ENCODE measurements at regions not wholly inside any gene's neighbourhood (a gene's known extent, or its start where the extent isn't known, plus 50 kb on each side); places are given as distances from the start of the nearest gene placed in this dataset.
A peak's percentile ranks its signal among the peaks of the same experiment; 100 is the strongest.
"Not testable (repeated sequence)": the region's sequence is repeated elsewhere in the genome, so short reads cannot be mapped to it uniquely, and the experiment has no call there.

- no peak for DNase-seq
- in situ Hi-C loops (cut with HindIII; ENCODE audit: low pct_ligation_motif_present, low pct_unique_long_range_greater_than_20kb, low sequenced_read_pairs), result no loop called here
These were observed 558.4 kb upstream of the ST8SIA4 start for GRCh38 chr5:101461455-101461854.

- in situ Hi-C loops (cut with HindIII; ENCODE audit: low pct_ligation_motif_present, low pct_unique_long_range_greater_than_20kb, low sequenced_read_pairs), result no loop called here
These were observed 555.5 kb upstream of the ST8SIA4 start for GRCh38 chr5:101458587-101458986.

GRCh38 chr5:101455851-101456250 lies 552.8 kb upstream of the ST8SIA4 start:
- no peak for DNase-seq
- in situ Hi-C loops (cut with HindIII; ENCODE audit: low pct_ligation_motif_present, low pct_unique_long_range_greater_than_20kb, low sequenced_read_pairs), result no loop called here

More at GRCh38 chr5:101458587-101458986, 555.5 kb upstream of the ST8SIA4 start:
- DNase-seq, result no peak

- in situ Hi-C loops (cut with HindIII; ENCODE audit: low pct_ligation_motif_present, low pct_unique_long_range_greater_than_20kb, low sequenced_read_pairs), result no loop called here
These were observed 552.0 kb upstream of the ST8SIA4 start for GRCh38 chr5:101455048-101455447.

GRCh38 chr5:101442281-101442680 lies 539.2 kb upstream of the ST8SIA4 start:
- in situ Hi-C loops (cut with HindIII; ENCODE audit: low pct_ligation_motif_present, low pct_unique_long_range_greater_than_20kb, low sequenced_read_pairs); DNase-seq: not testable (repeated sequence)

More at GRCh38 chr5:101455048-101455447, 552.0 kb upstream of the ST8SIA4 start:
- no peak for DNase-seq

- in situ Hi-C loops (cut with HindIII; ENCODE audit: low pct_ligation_motif_present, low pct_unique_long_range_greater_than_20kb, low sequenced_read_pairs), result no loop called here
- no peak for DNase-seq
These were observed 537.1 kb upstream of the ST8SIA4 start for GRCh38 chr5:101440173-101440572.

- in situ Hi-C loops (cut with HindIII; ENCODE audit: low pct_ligation_motif_present, low pct_unique_long_range_greater_than_20kb, low sequenced_read_pairs), result no loop called here
These were observed 534.3 kb upstream of the ST8SIA4 start for GRCh38 chr5:101437351-101437750.

GRCh38 chr5:101435768-101436167 lies 532.7 kb upstream of the ST8SIA4 start:
- in situ Hi-C loops (cut with HindIII; ENCODE audit: low pct_ligation_motif_present, low pct_unique_long_range_greater_than_20kb, low sequenced_read_pairs), result no loop called here
- no peak for DNase-seq

More at GRCh38 chr5:101437351-101437750, 534.3 kb upstream of the ST8SIA4 start:
- DNase-seq, result no peak

- no peak for DNase-seq
- in situ Hi-C loops (cut with HindIII; ENCODE audit: low pct_ligation_motif_present, low pct_unique_long_range_greater_than_20kb, low sequenced_read_pairs), result no loop called here
These were observed 528.1 kb upstream of the ST8SIA4 start for GRCh38 chr5:101431201-101431600.

GRCh38 chr5:101430551-101430950 lies 527.5 kb upstream of the ST8SIA4 start:
- in situ Hi-C loops (cut with HindIII; ENCODE audit: low pct_ligation_motif_present, low pct_unique_long_range_greater_than_20kb, low sequenced_read_pairs), result no loop called here

GRCh38 chr5:101429241-101429640 lies 526.2 kb upstream of the ST8SIA4 start:
- in situ Hi-C loops (cut with HindIII; ENCODE audit: low pct_ligation_motif_present, low pct_unique_long_range_greater_than_20kb, low sequenced_read_pairs), result no loop called here
- DNase-seq, result no peak

More at GRCh38 chr5:101430551-101430950, 527.5 kb upstream of the ST8SIA4 start:
- no peak for DNase-seq

- in situ Hi-C loops (cut with HindIII; ENCODE audit: low pct_ligation_motif_present, low pct_unique_long_range_greater_than_20kb, low sequenced_read_pairs), result no loop called here
- no peak for DNase-seq
These were observed 522.3 kb upstream of the ST8SIA4 start for GRCh38 chr5:101425339-101425859.

GRCh38 chr5:101424530-101425175 lies 521.6 kb upstream of the ST8SIA4 start:
- in situ Hi-C loops (cut with HindIII; ENCODE audit: low pct_ligation_motif_present, low pct_unique_long_range_greater_than_20kb, low sequenced_read_pairs), result no loop called here
- DNase-seq, result peak; percentile 74

- DNase-seq, result no peak
- in situ Hi-C loops (cut with HindIII; ENCODE audit: low pct_ligation_motif_present, low pct_unique_long_range_greater_than_20kb, low sequenced_read_pairs), result no loop called here
These were observed 515.6 kb upstream of the ST8SIA4 start for GRCh38 chr5:101418713-101419118.

GRCh38 chr5:101404531-101404930 lies 501.4 kb upstream of the ST8SIA4 start:
- in situ Hi-C loops (cut with HindIII; ENCODE audit: low pct_ligation_motif_present, low pct_unique_long_range_greater_than_20kb, low sequenced_read_pairs), result no loop called here
- no peak for DNase-seq

- in situ Hi-C loops (cut with HindIII; ENCODE audit: low pct_ligation_motif_present, low pct_unique_long_range_greater_than_20kb, low sequenced_read_pairs), result no loop called here
- no peak for DNase-seq
These were observed 490.8 kb upstream of the ST8SIA4 start for GRCh38 chr5:101393795-101394450.

GRCh38 chr5:101390151-101390908 lies 487.2 kb upstream of the ST8SIA4 start:
- in situ Hi-C loops (cut with HindIII; ENCODE audit: low pct_ligation_motif_present, low pct_unique_long_range_greater_than_20kb, low sequenced_read_pairs), result no loop called here
- DNase-seq, result peak; percentile 51

GRCh38 chr5:101385276-101385675 lies 482.2 kb upstream of the ST8SIA4 start:
- no peak for DNase-seq
- in situ Hi-C loops (cut with HindIII; ENCODE audit: low pct_ligation_motif_present, low pct_unique_long_range_greater_than_20kb, low sequenced_read_pairs), result no loop called here

- in situ Hi-C loops (cut with HindIII; ENCODE audit: low pct_ligation_motif_present, low pct_unique_long_range_greater_than_20kb, low sequenced_read_pairs), result no loop called here
- DNase-seq, result peak; percentile 5
These were observed 467.1 kb upstream of the ST8SIA4 start for GRCh38 chr5:101370181-101370580.
